Left cardiac atrium (tissue), 4 donors: ENCODE measurements at regions not wholly inside any gene's neighbourhood (a gene's known extent, or its start where the extent isn't known, plus 50 kb on each side); places are given as distances from the start of the nearest gene placed in this dataset.

Experiments
- ATAC-seq, 2 donors: fragments of 200-7000 bp; cut with Tn5 transposase; one replicate each; pipeline ENCODE4 v1.9.1; 2020; ENCODE audit warnings: mild to moderate bottlenecking in 2 of 2, moderate library complexity in 2 of 2
- DNase-seq: peaks from one replicate; pipeline ENCODE4 v3.0.0-alpha.2; 2020
- intact Hi-C, 2 donors: fragments of 100-400 bp; cut with DNase I; formaldehyde crosslinking; loops; one replicate each; pipeline versions ENCODE4 v1.14.1 to v1.15.1; 2022 to 2023
- donor health status: DM: no; HTN: yes; CAD: no.
- donor health status: DM: no; HTN: yes; CAD: no; lungs with severe emphysema.
- donor health status: DM: yes; HTN: yes; CAD: no.
- donor health status: Dilated cardiomyopathy.

DNA sequence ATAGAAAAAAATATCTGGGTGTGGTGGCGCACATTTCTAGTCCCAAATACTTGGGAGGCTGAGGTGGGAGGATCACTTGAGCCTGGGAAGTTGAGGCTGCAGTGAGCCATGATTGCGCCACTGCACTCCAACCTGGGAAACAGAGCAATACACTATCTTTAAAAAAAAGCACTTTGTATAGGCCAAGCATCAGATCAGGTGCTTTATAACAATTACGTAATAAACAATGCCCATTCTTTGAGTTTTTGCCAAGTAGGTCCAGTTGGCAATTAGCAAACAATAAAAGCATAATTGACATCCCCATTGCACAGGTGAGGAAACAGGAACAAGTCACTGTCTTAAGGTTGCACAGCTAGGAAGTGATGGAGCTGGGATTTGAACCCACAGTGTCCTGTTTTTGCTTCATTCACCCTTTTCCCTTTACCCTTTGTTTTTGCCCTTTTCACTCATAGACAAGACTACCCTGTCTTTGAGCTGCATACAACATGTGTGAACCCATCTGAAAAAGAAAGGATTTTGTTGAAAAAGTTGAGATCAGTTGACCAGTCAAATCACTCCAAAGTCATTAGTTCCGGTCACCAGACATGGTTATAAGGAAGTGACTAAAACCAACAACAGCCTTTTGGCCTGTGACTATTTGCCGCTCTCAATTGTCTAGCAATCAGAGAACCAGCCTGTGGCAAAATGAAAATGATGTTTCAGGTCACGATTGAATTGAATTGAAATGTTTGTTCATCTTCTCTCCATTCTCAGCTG is 303.6 kb downstream of the TFAP2C start:
- no peak for DNase-seq
- no peak for ATAC-seq
- intact Hi-C loops: no loop called here

DNA sequence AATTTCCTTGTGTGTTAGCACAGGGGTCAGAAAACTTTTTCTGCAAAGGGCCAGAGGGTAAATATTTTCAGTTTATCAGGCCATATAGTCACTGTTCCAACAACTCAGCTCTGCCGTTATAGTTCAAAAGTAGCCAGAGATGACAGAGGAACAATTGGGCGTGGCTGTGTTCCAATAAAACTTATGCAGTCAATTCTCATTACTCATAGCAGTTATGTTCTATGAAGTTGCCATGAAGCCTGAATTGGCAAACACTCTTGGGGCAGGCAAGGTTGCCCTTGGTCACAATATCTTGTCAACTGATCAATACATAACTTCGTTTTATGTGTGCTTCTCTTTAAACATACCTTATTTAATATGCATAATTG is 304.2 kb downstream of the TFAP2C start:
- DNase-seq (no peak), ATAC-seq (no peak)
- intact Hi-C loops: no loop called here

DNA sequence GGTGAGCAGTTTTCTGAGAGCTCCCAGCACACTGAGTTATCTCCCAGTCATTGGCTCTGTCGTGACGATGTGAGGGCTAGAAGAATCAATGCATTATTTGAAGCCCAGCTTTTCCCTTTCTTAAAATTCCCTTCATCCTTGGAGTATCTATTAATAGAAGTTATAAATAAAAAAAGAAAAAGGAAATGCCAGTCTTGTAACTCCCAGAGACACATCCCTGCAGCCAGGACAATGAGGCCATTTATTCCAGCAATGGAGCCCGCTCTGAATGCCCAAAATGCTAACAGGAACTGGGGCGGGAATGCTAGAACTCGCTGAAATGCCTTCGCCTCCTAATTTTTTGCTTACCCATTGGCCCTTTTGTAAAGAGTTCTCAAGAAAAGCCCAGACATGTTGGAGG is 305.8 kb downstream of the TFAP2C start:
- ATAC-seq (no peak), DNase-seq (no peak)
- intact Hi-C loops: no loop called here

DNA sequence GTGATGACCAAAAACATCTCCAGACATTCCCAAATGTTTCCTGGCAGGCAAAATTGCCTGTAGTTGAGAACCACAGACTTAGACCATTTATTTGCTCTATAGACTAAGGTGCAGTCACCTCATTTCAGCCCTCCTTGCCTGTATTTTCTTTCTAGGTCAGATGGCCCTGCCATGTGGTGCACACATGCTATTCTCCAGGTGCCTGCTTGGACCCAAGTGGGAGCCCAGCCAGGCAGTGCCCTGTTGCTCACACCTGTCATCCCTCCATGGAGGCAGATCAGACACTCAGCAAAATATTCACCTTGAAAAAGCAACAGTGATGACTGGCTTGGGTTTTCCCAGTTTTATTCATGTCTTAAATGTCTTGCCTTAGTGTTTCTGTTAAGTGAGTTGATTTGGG is 311.4 kb downstream of the TFAP2C start:
- ATAC-seq (no peak), DNase-seq (no peak)
- intact Hi-C loops: no loop called here

DNA sequence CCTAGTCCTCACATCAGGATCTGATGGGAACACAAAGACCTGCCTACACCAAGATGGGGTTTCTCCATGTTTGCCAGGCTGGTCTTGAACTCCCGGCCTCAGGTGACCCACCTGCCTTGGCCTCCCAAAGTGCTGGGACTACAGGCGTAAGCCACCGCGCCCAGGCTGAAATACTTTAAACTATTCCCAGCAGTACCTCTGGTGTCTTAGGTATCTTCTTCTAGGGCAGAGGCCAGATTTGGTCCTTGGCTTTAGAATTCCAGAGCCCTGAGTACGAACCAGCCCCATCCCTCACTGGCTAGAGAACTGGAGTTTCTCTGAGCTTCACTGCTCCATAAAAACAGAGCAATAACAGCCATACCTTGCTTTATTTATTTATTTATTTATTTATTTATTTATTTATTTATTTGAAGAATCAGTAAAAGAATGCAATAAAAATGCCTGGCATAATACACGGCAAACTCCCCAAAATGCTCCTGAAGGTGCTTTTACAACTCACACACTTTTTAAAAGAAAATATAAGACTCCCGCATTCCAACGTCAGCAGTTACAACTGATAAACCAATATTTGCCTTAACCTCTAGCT is 312.1 kb downstream of the TFAP2C start:
- DNase-seq (no peak), ATAC-seq (no peak)
- intact Hi-C loops: no loop called here

DNA sequence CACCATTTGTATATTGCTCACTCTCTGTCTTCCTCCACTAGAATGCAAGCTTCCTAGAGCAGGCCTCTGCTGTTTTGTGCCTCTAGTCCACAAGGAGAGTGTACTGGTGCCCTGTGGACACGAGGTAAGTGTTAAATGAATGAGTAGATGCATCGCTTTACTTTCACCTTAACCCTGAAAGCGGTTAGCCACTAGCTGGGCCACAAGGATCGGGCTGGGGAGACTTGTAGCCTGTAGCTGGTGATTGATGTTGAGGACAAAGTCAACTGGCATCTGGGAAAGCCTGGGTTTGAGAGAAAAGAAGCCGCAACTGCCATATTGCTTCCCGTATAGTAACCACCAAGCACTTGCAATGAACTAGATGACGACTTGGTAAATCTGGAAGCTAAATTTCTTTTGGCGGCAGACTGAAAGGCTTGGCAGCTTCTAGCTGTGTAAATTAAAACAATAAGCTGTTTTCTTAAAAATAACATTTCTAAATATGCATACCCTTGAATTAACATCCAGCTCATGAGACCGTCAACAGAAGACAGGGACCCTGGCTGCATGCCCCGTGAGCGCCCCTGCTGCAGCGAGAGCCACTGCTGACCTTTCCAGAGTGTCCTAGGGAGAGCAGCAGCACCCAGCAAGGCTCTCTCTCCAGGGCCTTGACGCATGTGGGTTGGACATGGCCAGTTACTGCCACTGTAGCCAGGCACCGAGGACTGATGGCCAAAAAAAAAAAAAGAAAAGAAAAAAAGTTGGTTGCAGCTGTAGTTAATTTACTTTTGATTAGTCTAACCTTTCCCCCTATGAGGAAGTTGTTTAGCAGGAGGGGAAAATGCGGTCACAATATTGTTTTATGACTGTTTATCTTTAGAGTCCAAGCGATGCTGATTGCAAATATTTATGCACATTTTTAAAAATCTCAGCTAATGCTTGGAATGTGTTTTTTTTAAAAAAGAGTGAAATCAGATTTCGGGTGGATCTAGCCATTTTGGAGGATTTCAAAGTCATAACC is 315.1 kb downstream of the TFAP2C start:
- intact Hi-C loops: no loop called here
- no peak for ATAC-seq
- DNase-seq: no peak

DNA sequence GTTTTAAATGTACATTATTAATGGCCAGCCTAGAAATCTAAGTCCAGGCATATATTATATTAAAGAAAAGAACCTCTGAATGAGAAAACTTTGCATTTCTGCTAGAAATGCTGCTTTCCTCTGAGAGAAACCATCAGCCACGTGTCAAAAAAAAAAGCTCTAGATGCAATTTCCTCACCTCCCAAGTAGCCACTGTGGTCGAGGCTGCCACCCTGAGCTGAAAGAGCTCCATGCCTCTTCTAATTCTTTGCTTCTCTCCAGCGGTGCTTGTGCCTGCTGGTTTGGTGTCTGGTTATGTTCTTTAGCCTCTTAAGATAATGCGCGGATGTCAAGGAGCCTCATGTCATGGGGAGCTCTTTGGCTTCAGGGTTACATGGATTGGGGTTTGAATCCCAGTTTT is 316.0 kb downstream of the TFAP2C start:
- no peak for DNase-seq

DNA sequence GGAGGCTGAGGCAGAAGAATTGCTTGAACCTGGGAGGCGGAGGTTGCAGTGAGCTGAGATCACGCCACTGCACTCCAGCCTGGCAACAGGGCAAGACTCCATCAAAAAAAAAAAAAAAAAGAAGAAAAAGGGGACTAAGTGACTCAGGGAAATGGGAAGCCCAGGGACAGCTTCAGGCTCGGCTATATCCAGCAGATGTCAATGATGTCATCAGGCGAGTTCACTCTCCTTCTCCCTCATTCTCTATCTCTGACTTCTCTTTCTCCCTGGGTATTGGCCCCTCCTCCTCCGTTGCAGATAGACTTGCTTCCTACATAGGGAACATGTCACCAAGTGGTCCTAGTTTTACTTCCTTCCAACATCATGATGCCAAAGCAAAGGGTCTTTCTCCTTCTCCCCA is 316.8 kb downstream of the TFAP2C start:
- DNase-seq (no peak), ATAC-seq (no peak)
- intact Hi-C loops: no loop called here

More for the DNA sequence above, 316.0 kb downstream of the TFAP2C start:
- intact Hi-C loops: no loop called here
- no peak for ATAC-seq

DNA sequence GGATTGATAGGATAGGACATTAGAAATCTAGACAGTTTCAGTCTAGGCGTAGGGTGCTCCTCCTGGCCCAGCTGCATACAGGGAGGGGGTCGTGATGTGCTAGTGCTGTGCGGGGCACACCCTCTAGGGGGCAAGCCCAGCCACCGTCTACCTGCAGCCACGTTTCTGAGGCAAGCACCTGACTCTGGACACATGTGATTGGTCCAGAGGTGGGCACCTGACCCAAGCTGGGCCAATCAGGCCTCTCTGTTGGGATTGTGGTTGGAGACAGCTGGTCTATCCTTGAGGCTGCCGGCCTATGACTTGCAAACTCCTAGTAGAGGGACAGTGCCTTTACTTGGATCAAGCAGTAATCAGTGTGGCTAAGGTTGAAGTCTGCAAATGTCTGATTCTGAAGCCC is 317.1 kb downstream of the BMP7 start:
- DNase-seq (no peak), ATAC-seq (no peak)

DNA sequence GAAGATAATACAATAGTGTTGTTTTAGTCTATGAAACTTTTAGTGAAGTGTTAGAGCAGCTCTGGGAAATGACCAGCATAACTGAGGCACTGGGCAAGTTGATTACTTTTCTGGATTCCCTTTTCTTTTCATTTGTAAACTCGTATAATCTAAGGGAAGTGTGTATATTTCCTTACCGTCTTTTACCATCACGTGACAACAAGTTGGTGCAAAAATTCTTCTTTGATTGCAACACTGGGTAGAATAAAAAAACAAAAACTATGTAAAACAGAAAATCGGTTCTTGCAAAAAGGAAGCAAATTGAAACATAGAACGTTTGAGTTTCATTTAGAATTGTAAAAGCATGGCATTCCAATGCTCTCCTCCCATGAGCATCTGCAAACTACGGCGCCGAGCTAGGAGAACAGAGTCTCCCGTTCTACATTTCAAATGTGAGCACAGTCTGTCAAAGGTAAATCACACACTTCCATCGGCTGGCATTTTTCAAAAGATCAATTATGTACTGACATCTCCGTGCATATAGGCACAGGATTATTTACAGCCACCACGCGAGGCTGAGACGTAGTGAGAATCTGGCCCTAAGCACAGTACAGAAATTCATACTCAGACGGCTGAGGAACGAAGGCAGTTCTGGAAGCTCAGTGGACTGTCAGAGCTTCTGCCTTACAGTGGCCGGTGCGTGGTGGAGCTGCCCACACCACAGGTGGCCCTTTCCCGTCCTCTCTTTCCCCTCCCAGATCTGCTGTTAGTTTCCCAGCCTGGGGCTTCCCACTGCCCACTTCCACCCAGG is 314.0 kb downstream of the BMP7 start:
- no peak for ATAC-seq
- intact Hi-C loops: no loop called here
- DNase-seq: no peak

More for the DNA sequence above, 317.1 kb downstream of the BMP7 start:
- intact Hi-C loops: no loop called here

DNA sequence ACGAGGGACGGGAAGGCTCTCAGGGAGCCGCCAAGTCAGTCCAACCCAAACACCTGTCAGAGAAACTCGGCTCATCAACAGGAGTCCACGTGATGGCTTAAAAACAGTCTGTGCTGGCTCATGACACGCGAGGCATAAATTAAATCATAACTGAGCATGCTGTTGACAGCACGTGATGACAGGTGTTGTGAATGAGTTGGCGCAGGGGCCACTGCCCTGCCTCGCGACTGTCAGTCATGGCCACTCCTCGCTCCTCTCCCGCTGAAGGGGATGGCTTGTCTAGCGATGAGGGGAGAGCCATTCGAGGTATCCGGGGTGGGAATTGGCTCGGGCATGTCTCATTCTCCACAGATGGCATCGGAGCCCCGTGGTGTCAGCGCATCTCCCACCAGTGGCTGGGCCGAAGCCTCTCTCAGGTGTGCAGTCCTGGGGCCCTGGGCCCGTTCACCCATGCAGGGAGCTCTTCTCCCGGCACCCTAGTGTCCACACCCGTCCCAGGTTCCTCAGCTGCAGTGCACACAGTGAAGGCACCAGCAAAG is 313.3 kb downstream of the BMP7 start:
- ATAC-seq: peak in 1 of 2 donors; percentile 14
- no peak for DNase-seq
- intact Hi-C loops: no loop called here

DNA sequence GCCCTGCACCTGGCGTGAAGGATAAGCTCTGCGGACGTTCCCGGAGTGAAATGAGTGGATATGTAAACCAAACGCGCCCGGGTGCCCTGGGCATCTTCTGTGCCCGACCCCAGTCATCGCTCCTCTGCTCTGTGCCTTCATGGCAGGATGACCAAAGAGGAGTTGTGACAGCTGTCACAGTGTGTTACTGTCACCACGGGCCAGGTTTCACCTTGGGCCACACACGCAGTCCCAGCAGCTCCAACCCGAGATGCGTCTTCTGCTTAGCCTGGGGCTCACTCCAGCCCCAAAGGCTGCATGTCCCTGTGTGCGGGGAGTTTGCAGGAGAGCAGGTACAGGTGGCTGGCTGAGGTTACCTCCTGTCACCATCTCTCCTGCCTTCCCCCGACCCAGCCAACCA is 311.6 kb downstream of the BMP7 start:
- no peak for ATAC-seq
- intact Hi-C loops: no loop called here

DNA sequence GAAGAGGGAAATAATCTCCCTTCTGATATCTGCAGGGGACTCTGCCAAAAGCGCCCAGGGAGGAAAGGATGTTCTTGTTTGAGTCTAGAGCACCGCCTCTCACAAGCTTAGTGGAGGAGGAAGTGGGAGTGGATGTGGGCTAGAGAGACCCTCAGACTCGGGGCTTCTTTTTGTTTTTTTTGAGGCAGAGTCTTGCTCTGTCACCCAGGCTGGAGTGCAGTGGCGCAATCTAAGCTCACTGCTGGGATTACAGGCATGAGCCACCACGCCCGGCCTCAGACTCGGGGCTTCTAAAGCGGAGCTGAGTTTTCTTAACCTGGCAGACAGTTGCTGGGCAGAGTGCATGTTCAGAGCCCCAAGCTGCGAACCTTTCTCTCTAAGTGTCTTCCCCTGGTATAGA is 310.8 kb downstream of the BMP7 start:
- intact Hi-C loops: no loop called here
- DNase-seq (no peak), ATAC-seq (no peak)

More for the DNA sequence above, 311.6 kb downstream of the BMP7 start:
- DNase-seq: no peak

DNA sequence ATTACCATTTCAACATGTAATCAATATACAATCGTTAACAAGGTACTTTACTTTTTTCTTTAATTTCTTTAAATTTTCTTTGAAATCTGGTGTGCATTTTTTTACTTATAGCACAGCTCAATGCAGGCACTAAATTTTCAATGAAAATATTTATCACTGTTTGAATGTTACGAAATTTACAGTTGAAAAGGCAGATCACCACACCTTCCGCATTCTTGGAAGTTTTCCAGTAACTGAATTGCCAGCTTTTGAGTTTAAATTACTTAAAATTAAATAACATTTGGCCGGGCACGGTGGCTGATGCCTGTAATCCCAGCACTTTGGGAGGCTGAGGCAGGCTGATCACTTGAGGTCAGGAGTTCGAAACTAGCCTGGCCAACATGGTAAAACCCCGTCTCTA is 309.9 kb downstream of the BMP7 start:
- ATAC-seq (no peak), DNase-seq (no peak)
- intact Hi-C loops: no loop called here

DNA sequence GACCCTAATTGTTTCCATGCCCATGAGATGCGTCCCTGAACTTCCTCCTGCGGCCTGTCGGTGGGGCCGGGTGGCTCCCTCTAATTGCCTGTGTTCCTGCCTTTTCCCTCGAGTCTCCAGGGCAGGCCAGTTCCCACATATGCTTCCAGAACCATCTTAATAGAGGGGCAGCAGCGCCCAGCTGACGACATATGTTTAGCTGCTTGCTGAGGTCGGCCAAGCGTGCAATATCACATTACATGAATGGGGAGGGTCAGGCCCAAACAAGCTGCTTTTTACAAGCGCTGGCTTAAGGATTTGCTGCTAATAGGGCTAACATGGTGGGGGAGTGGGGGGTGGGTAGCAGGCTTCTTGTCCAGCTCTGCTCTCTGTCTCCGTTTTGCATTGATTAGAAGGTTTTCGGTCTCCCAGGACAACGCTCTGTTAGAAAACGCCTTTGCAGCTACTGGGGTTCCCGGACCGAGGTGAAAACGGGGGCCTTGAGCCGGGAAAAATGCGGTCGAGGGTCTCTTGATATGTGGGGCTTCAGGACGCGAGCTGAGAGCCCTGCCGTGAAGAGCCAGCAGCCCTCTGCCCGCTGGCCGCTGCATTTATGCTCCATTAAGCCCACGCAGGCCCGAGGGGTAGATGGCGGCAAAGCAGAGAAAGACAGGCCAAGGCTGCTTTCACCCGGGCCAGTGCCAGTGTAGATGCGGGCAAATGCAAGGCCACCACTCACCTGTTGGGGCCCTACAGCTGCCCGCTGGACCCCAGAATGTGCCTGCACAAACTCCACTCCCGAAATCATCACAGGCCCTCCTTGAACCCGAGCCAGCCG is 308.5 kb downstream of the BMP7 start:
- ATAC-seq (no peak), DNase-seq (no peak)
- intact Hi-C loops: no loop called here

DNA sequence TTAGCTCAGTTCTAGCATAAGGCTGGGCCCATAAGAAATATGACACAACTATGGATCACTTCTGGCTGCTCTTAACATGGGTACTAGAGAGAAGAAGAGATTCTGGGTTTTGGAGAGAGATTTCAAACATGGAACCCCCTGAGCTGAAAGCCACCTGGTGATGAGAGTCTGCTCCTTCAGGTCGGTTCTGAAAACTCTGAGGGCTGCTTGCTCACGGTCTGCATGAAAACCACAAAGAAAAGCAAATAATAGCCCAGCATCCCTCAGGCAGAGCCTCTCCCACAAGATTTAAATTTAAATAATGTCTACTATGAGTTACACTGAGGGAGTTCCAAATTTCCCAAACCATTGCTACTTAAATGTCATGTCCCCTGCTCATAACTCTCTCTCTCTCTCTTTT is 301.5 kb downstream of the BMP7 start:
- ATAC-seq (no peak), DNase-seq (no peak)
- intact Hi-C loops: no loop called here

DNA sequence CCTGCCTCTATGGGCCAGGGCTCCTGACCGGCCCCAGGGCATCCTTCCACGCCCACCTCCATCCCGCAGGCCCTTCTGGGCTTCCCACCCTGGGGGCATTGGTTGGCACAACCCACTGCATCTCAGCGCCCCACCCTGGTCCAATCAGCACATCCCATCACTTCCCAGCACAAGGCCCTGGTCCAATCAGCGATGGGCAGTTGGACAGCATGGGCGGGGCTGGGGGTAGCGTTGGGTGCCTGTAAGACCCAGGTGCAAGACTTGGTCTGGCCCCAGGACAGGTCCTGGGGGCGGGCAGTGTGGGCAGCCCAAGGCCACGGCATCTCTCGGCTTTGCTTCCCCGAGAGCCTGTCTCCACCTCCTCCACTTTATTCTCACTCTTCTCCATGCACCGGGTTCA is 298.5 kb downstream of the BMP7 start:
- ATAC-seq (no peak), DNase-seq (no peak)
- intact Hi-C loops: no loop called here

DNA sequence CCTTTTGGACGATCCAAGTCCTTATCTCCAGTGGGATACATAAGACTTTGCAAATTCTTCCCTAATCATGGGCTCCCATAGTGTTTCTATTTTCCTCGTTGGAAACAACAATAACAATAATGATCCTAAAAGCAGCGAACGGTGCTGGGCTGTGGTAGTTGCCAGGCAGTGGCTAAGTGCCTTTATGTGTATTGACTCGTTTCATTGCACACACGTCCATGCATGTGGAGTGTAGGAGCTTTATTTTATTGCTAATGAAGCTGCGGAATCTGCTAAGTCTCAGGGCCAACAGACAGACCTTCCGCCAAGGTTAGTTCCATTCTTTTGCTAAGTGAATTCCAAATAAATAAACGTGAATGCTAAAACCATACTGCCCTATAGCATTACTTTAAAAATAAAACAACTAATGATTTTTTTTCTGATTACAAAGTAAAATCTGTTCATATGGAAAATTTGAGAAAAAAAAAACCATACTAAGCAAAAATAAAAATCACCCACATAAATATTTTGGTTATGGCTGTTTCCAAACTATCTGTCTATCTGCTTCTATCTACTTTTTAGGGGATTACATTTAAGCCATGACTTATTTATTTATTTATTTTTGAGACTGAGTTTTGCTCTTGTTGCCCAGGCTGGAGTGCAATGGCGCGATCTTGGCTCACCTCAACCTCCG is 297.9 kb downstream of the BMP7 start:
- intact Hi-C loops: no loop called here
- DNase-seq (no peak), ATAC-seq (no peak)
